ENCODE measurements at regions not wholly inside any gene's neighbourhood (a gene's known extent, or its start where the extent isn't known, plus 50 kb on each side); places are given as distances from the start of the nearest gene placed in this dataset.

DNA sequence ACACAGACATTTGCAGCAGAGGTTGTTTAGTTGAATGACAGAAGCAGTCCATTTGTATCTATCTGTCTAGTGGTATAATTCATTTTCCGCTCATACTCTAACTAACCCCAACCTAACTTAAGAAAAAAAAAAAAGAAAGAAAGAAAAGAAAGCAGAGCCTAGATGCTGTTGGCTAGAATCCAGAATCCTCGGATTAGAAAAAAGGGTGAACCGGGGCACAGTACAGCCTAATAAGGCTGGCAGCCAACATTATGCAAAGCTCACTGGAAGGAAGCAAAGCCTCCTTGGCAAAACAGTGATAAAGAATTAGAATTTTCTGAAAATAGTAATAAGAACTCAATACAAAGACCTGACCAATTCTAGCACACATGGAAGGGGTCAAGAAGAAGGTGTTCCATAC, 640.8 kb downstream of the TUSC7 start:
- ATAC-seq (ENCODE audit: poor library complexity) (no peak), DNase-seq (no peak)
- no peak overlapping the region for H3K4me3 ChIP-seq (ENCODE audit: low read length)
- H3K27ac Mint-ChIP-seq = no peak overlapping the region
- no peak overlapping the region for H3K27ac ChIP-seq (ENCODE audit: low read depth in 1 of 2, low read length in 2 of 2)
- H3K36me3 Mint-ChIP-seq (ENCODE audit: low read depth) = no peaks in the 10 kb centered on the region
- no peaks in the 10 kb centered on the region for H3K36me3 ChIP-seq (ENCODE audit: insufficient read depth, low read length)
- H3K9me3 ChIP-seq (ENCODE audit: control insufficient read depth in 1 of 2, insufficient read depth in 1 of 2, low read length in 2 of 2) = no peaks in the 10 kb centered on the region
- H3K4me1 ChIP-seq (ENCODE audit: insufficient read depth, low read length) = no peaks in the 10 kb centered on the region
- intact Hi-C loops (cut with DNase I, micrococcal nuclease) = no loop called here
- no peaks in the 10 kb centered on the region for H3K27me3 ChIP-seq (ENCODE audit: control insufficient read depth in 1 of 2, insufficient read depth in 2 of 2, low read length in 2 of 2)
- CTCF ChIA-PET = no interaction called here
- TF ChIP-seq, protein P1, sequence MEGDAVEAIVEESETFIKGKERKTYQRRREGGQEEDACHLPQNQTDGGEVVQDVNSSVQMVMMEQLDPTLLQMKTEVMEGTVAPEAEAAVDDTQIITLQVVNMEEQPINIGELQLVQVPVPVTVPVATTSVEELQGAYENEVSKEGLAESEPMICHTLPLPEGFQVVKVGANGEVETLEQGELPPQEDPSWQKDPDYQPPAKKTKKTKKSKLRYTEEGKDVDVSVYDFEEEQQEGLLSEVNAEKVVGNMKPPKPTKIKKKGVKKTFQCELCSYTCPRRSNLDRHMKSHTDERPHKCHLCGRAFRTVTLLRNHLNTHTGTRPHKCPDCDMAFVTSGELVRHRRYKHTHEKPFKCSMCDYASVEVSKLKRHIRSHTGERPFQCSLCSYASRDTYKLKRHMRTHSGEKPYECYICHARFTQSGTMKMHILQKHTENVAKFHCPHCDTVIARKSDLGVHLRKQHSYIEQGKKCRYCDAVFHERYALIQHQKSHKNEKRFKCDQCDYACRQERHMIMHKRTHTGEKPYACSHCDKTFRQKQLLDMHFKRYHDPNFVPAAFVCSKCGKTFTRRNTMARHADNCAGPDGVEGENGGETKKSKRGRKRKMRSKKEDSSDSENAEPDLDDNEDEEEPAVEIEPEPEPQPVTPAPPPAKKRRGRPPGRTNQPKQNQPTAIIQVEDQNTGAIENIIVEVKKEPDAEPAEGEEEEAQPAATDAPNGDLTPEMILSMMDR (IDR thresholded peaks at IDR 0.05) = no peak
- no peaks in the 10 kb centered on the region for H3K27me3 Mint-ChIP-seq
- H3K9me3 Mint-ChIP-seq = peaks cover 7% of the 10 kb centered on the region
- POLR2A ChIA-PET = no interaction called here
- no peak overlapping the region for H3K4me3 Mint-ChIP-seq
- H3K4me1 Mint-ChIP-seq (ENCODE audit: low read depth) = no peaks in the 10 kb centered on the region

DNA sequence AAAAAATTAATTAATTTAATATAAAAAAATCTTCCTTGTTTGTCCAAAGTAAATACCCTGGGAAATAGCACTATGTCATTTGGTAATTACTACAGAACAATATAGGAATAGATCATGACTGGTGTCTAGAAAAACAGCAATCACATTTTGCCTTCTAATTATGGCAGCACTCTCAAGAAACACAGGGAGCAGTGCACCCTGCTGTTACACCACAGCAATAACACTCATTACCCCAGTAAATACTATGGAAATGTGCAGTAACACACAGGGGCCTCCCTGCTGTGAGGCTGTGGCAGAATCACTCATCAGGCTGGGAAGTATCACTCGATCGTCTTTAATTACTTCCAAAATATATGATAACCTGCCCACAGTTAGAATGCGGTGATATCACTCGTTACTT, 646.0 kb downstream of the TUSC7 start:
- intact Hi-C loops (cut with DNase I, micrococcal nuclease) = no loop called here
- H3K4me3 ChIP-seq (ENCODE audit: low read length) = no peak overlapping the region
- H3K27me3 ChIP-seq (ENCODE audit: control insufficient read depth in 1 of 2, insufficient read depth in 2 of 2, low read length in 2 of 2) = no peaks in the 10 kb centered on the region
- ATAC-seq (ENCODE audit: poor library complexity) (no peak), DNase-seq (no peak)
- H3K4me1 ChIP-seq (ENCODE audit: insufficient read depth, low read length) = no peaks in the 10 kb centered on the region
- H3K9me3 ChIP-seq (ENCODE audit: control insufficient read depth in 1 of 2, insufficient read depth in 1 of 2, low read length in 2 of 2) = peaks cover 0 to 13% of the 10 kb centered on the region in 2 experiments
- Mint-ChIP-seq H3K4me1 (ENCODE audit: low read depth) (no peaks in the 10 kb centered on the region), H3K36me3 (ENCODE audit: low read depth) (no peaks in the 10 kb centered on the region), H3K27ac (no peak overlapping the region), H3K27me3 (no peaks in the 10 kb centered on the region), H3K4me3 (no peak overlapping the region), H3K9me3 (peaks cover 15% of the 10 kb centered on the region)
- H3K27ac ChIP-seq (ENCODE audit: low read depth in 1 of 2, low read length in 2 of 2) = no peak overlapping the region
- ChIA-PET POLR2A (no interaction called here), CTCF (no interaction called here)
- H3K36me3 ChIP-seq (ENCODE audit: insufficient read depth, low read length) = no peaks in the 10 kb centered on the region
- TF ChIP-seq, protein P1 (IDR thresholded peaks at IDR 0.05) = no peak

DNA sequence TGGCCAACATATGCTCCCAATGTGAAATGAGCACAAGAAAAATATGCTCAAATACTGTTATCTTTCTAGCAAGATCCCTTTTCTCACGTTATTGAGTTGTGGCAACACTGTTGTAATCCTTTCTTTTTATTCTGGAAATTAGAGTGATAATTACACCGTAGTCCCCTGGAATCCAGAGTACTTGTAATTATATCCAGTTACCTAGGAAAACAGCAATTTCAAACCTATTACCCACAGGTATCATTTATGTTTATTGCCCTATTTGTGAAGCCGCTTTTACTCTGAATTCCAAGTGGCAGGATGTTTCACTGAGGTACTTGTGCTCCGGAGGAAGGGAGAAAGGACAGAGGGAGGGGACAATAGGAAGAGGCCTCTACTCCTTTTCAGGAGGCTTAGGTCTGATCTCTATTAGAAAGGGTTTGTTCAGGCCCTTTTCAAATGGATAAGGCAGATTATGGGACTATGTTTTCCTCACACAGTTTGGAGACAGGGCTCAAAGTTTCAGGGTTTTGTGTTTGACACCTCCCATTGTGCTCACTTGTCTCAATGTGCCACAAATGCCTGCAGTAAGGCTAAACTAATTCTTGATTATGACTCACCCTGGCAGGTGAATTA, 646.6 kb downstream of the TUSC7 start:
- no peak for DNase-seq
- no peaks in the 10 kb centered on the region for H3K27me3 ChIP-seq (ENCODE audit: control insufficient read depth in 1 of 2, insufficient read depth in 2 of 2, low read length in 2 of 2)
- no peak overlapping the region for H3K4me3 Mint-ChIP-seq
- peaks cover 19% of the 10 kb centered on the region for H3K9me3 Mint-ChIP-seq
- TF ChIP-seq, protein P1 (IDR thresholded peaks at IDR 0.05) = no peak
- H3K4me3 ChIP-seq (ENCODE audit: low read length) = no peak overlapping the region
- no peaks in the 10 kb centered on the region for H3K36me3 ChIP-seq (ENCODE audit: insufficient read depth, low read length)
- intact Hi-C loops (cut with DNase I, micrococcal nuclease) = no loop called here
- peaks cover 0 to 13% of the 10 kb centered on the region in 2 experiments for H3K9me3 ChIP-seq (ENCODE audit: control insufficient read depth in 1 of 2, insufficient read depth in 1 of 2, low read length in 2 of 2)
- H3K4me1 ChIP-seq (ENCODE audit: insufficient read depth, low read length) = no peaks in the 10 kb centered on the region
- no peak overlapping the region for H3K27ac ChIP-seq (ENCODE audit: low read depth in 1 of 2, low read length in 2 of 2)
- H3K36me3 Mint-ChIP-seq (ENCODE audit: low read depth) = no peaks in the 10 kb centered on the region
- H3K27ac Mint-ChIP-seq = no peak overlapping the region
- H3K27me3 Mint-ChIP-seq = no peaks in the 10 kb centered on the region
- no peak for ATAC-seq (ENCODE audit: poor library complexity)
- ChIA-PET CTCF (no interaction called here), POLR2A (no interaction called here)
- no peaks in the 10 kb centered on the region for H3K4me1 Mint-ChIP-seq (ENCODE audit: low read depth)

Data from CD4-positive, alpha-beta T cell (primary cell).